ENCODE measurements at regions not wholly inside any gene's neighbourhood (a gene's known extent, or its start where the extent isn't known, plus 50 kb on each side); places are given as distances from the start of the nearest gene placed in this dataset.

DNA sequence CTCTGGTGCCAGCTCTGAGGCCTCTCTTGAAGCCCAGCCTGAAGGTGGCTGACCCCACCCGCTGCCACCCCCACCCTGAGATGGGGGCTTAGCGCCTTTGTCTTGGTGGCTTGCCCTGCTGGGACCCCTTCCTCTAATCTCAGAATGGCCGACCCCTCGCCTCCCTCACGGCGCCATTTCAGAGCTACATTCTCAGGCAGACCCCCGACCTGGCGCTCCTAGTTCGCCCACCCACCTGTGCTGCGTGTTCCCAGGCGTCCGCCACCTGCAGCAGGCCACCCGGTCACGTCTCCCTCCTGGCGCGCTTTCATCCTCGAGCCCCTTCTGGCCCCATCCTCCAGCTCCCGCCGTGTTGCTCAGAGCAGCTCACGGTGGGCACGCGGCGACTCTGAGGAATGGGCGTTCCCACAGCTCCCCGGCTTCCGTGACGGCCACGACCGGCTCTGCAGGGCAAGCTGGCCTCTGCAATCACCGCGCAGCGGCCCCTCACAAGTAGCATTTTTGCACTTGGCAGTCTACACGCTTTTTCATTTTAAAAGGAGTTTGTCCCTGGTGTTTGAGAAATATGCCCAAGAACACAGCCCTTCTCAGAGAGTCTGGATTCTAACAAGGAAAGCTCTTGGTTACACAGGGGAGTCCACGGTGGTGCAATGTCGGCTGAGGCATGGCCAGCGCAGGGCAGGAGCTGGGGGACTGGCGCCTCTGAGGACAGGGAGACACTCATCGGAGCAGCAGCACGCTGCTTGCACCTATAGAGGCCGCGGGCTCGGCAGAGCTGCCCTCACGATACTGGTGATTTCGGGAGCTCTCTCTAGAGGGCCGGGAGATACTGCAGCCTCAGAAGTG, 105.7 kb upstream of the C14orf180 start:
- Histone ChIP-seq H3K36me3 (replicated peaks; ENCODE audit: insufficient read depth, low read depth) (no peaks in the 10 kb centered on the region), H3K79me2 (no peaks in the 10 kb centered on the region), H3K4me1 (ENCODE audit: insufficient read depth) (no peaks in the 10 kb centered on the region), H3K27ac (no peak overlapping the region), H2AFZ (no peak overlapping the region), H3K9me2 (replicated peaks; ENCODE audit: insufficient read depth) (no peaks in the 10 kb centered on the region), H3K9me3 (ENCODE audit: low read depth) (no peaks in the 10 kb centered on the region), H3K4me3 (no peak overlapping the region), H3K4me2 (no peak overlapping the region), H3K27me3 (no peaks in the 10 kb centered on the region), H4K20me1 (ENCODE audit: insufficient read depth, poor library complexity, severe bottlenecking) (no peaks in the 10 kb centered on the region)
- TF ChIP-seq, protein P1, sequence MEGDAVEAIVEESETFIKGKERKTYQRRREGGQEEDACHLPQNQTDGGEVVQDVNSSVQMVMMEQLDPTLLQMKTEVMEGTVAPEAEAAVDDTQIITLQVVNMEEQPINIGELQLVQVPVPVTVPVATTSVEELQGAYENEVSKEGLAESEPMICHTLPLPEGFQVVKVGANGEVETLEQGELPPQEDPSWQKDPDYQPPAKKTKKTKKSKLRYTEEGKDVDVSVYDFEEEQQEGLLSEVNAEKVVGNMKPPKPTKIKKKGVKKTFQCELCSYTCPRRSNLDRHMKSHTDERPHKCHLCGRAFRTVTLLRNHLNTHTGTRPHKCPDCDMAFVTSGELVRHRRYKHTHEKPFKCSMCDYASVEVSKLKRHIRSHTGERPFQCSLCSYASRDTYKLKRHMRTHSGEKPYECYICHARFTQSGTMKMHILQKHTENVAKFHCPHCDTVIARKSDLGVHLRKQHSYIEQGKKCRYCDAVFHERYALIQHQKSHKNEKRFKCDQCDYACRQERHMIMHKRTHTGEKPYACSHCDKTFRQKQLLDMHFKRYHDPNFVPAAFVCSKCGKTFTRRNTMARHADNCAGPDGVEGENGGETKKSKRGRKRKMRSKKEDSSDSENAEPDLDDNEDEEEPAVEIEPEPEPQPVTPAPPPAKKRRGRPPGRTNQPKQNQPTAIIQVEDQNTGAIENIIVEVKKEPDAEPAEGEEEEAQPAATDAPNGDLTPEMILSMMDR (IDR thresholded peaks at IDR 0.05; ENCODE audit: poor library complexity), result no peak
- TF ChIP-seq EZH2phosphoT487 (IDR thresholded peaks at IDR 0.05; ENCODE audit: low read depth, severe bottlenecking, unreplicated experiment), result no peak
- TF ChIP-seq EZH2 (IDR thresholded peaks at IDR 0.05; ENCODE audit: borderline replicate concordance), result no peak
- DNase-seq (ENCODE audit: low spot score), result no peak
- 91% methylated on average over 37 of the region's 45 CpGs for WGBS (ENCODE audit: low lambda C conversion rate, missing lambda C conversion rate)

DNA sequence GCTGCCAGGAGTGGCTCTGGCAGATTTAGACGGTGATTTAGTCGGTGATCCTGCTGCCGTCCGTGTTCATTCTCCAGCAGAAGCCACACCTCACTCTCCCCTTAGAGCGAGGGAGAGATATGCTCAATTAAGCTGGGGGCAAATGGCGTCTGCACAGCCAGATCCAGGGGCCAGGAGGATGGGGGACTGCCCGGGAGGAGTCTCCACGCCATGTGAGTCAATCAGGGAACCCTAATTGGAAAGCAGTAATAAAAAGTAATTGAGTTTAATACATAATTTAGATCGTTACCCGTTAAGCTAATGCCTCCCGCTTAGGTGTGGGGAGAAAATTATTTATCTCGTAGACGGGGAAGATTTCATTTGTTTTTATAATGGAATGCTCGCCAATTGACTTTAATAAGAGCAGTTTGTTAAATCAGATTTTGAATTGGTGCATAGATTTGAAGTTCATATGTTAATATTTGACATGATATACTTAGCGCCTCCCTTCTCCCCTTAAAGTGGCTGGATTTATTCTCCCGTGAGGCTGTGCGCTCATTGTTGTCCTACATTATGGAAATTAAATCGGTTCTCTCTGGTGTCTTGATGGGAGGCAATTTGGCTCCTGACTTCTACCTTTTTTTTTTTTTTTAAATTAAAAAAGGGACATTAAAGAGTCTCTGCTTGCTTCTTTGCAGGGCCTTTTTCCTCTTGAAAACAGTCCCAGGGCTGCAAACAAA, 104.9 kb upstream of the C14orf180 start:
- Histone ChIP-seq H3K4me2 (no peak overlapping the region), H4K20me1 (ENCODE audit: insufficient read depth, poor library complexity, severe bottlenecking) (no peaks in the 10 kb centered on the region), H3K79me2 (no peaks in the 10 kb centered on the region), H2AFZ (no peak overlapping the region), H3K27ac (no peak overlapping the region), H3K9me3 (ENCODE audit: low read depth) (no peaks in the 10 kb centered on the region), H3K9me2 (replicated peaks; ENCODE audit: insufficient read depth) (no peaks in the 10 kb centered on the region), H3K4me3 (no peak overlapping the region), H3K27me3 (no peaks in the 10 kb centered on the region), H3K4me1 (ENCODE audit: insufficient read depth) (no peaks in the 10 kb centered on the region), H3K36me3 (replicated peaks; ENCODE audit: insufficient read depth, low read depth) (no peaks in the 10 kb centered on the region)
- DNase-seq (ENCODE audit: low spot score), result no peak
- TF ChIP-seq EZH2phosphoT487 (IDR thresholded peaks at IDR 0.05; ENCODE audit: low read depth, severe bottlenecking, unreplicated experiment) (no peak), EZH2 (IDR thresholded peaks at IDR 0.05; ENCODE audit: borderline replicate concordance) (no peak)
- TF ChIP-seq, protein P1 (IDR thresholded peaks at IDR 0.05; ENCODE audit: poor library complexity), result no peak
- 84% methylated on average over 18 of the region's 18 CpGs for WGBS (ENCODE audit: low lambda C conversion rate, missing lambda C conversion rate)

DNA sequence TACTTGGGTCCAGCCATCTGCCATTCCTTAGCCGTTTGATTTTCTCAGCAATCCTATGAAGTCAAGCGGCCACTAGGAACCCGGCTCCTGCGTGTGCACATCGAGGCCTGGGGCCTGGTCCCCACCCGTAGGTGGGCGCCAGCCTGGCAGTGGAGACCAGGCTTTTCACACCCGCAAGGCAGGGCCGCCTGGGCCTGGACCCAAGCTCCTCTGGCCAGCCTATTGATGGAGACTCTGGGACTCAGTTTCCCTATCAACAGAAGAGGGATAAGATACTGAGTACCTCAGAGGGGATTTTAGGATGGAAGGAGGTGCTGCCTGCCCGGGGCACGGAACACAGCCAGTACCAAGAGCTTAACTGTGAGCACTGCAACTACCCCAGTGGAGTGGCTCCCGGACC, 104.3 kb upstream of the C14orf180 start:
- DNase-seq (ENCODE audit: low spot score), result no peak
- Histone ChIP-seq H4K20me1 (ENCODE audit: insufficient read depth, poor library complexity, severe bottlenecking) (no peaks in the 10 kb centered on the region), H3K4me3 (no peak overlapping the region), H3K27me3 (no peaks in the 10 kb centered on the region), H3K9me3 (ENCODE audit: low read depth) (no peaks in the 10 kb centered on the region), H3K36me3 (replicated peaks; ENCODE audit: insufficient read depth, low read depth) (no peaks in the 10 kb centered on the region), H3K79me2 (no peaks in the 10 kb centered on the region), H2AFZ (no peak overlapping the region), H3K4me2 (no peak overlapping the region), H3K9me2 (replicated peaks; ENCODE audit: insufficient read depth) (no peaks in the 10 kb centered on the region), H3K4me1 (ENCODE audit: insufficient read depth) (no peaks in the 10 kb centered on the region), H3K27ac (no peak overlapping the region)
- TF ChIP-seq, protein P1 (IDR thresholded peaks at IDR 0.05; ENCODE audit: poor library complexity), result no peak
- TF ChIP-seq EZH2phosphoT487 (IDR thresholded peaks at IDR 0.05; ENCODE audit: low read depth, severe bottlenecking, unreplicated experiment), result no peak
- TF ChIP-seq EZH2 (IDR thresholded peaks at IDR 0.05; ENCODE audit: borderline replicate concordance), result no peak
- WGBS (ENCODE audit: low lambda C conversion rate, missing lambda C conversion rate), result 92% methylated on average over 9 of the region's 12 CpGs
